ENCODE measurements at regions not wholly inside any gene's neighbourhood (a gene's known extent, or its start where the extent isn't known, plus 50 kb on each side); places are given as distances from the start of the nearest gene placed in this dataset.

GRCh38 chr2:172200495-172201085 lies 97.9 kb upstream of the DLX2 start:
- peak; percentile 40 for DNase-seq (ENCODE audit: low read depth)
- peak; percentile 64 for TF ChIP-seq CTCF (conservative IDR thresholded peaks at IDR 0.05; ENCODE audit: low read length)
- H3K4me3 ChIP-seq (ENCODE audit: low read length), result no peak overlapping the region

DNA sequence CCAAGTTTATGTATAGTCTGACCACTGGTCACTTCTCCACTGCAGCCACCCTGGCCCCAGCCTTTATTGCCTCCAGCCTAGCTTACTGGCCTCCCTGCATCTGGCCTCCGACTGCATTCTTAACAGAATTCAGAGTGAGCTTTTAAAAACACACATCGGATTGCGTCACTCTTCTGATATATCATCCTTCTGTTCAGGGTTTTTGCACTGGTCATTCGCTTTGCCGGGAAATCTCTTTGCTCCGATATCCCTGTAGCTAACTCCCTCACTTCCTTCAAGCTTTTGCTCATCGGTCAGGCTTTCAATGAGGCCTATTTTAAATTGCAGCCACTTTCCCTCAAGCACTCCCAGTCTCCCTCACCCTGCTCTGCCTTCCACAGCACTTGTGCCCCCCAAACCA lies 101.6 kb upstream of the DLX2 start:
- no peak for TF ChIP-seq CTCF (conservative IDR thresholded peaks at IDR 0.05; ENCODE audit: low read length)

GRCh38 chr2:172204762-172205161 lies 102.1 kb upstream of the DLX2 start:
- DNase-seq (ENCODE audit: low read depth), result no peak
- TF ChIP-seq CTCF (conservative IDR thresholded peaks at IDR 0.05; ENCODE audit: low read length), result no peak
- no peak overlapping the region for H3K4me3 ChIP-seq (ENCODE audit: low read length)

More for the DNA sequence above, 101.6 kb upstream of the DLX2 start:
- DNase-seq (ENCODE audit: low read depth), result no peak
- H3K4me3 ChIP-seq (ENCODE audit: low read length), result no peak overlapping the region

DNA sequence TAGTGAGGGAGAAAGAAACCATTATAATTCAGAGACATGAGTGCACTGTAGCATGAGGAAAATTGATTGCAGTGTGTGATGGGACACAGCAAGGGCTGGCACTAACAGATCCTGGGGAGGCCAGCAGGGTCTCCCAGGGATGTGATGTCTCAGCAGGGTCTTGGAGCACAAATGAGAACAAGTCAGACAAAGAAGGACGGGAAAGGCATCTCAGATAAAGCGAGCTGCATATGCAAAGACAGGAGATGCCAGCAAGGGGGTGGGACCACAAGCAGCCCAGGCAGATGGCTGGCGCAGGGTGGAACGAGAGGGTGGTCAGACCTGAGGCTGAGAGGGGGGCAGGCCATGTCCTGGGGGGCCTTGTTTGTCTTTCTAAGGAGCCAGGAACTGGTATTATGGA lies 102.6 kb upstream of the DLX2 start:
- no peak overlapping the region for H3K4me3 ChIP-seq (ENCODE audit: low read length)
- no peak for TF ChIP-seq CTCF (conservative IDR thresholded peaks at IDR 0.05; ENCODE audit: low read length)
- DNase-seq (ENCODE audit: low read depth), result no peak

DNA sequence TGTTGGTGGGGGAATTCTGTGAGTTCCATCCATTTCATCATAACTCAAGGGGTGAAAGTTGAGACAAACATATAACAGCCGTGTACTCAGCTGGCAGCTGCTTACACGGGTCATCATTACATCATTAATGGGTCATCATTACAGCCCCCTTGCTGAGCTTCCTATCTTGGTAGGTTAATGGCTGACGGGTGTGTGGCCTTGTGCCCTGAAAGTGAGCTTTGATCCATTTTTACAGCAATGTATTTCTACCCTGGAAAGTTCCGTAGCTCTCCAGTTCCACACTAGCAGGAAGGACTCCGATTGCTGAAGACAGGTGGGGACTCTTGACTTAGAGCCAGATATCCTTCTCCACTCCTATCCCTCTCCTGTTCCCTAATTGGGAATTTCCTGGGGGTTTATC lies 105.2 kb upstream of the DLX2 start:
- TF ChIP-seq CTCF (conservative IDR thresholded peaks at IDR 0.05; ENCODE audit: low read length), result no peak
- no peak for DNase-seq (ENCODE audit: low read depth)
- no peak overlapping the region for H3K4me3 ChIP-seq (ENCODE audit: low read length)

DNA sequence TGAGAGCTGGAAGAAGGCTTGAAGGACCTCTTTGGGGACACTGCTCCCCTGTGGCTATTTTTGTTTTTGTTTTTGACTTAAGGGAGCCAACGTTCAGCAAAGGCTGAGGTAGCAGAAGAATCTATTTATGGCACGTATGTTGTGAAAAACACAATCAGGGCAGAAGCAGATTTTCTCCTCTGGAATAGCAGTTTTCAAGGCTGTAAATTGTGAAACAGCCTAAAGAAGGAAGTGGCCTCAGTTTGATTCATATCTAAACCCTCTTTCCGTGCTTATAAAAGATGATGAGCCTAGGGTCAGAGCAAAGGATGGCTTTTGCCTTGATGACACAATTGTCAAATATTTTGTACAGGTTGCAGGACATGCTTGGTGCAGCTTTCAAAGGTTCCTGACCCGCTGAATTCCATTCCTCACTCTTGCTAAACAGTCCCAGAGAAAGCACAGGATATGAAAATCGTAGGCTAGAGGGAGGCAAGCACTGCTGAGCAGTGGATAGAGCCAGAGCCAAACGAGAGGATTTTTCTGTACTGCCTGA lies 106.2 kb upstream of the DLX2 start:
- H3K4me3 ChIP-seq (ENCODE audit: low read length), result no peak overlapping the region
- 0 out of 2 replicates have a peak, but pooled peaks have one; percentile 18 for TF ChIP-seq CTCF (conservative IDR thresholded peaks at IDR 0.05; ENCODE audit: low read length)
- DNase-seq (ENCODE audit: low read depth), result peak; percentile 87

DNA sequence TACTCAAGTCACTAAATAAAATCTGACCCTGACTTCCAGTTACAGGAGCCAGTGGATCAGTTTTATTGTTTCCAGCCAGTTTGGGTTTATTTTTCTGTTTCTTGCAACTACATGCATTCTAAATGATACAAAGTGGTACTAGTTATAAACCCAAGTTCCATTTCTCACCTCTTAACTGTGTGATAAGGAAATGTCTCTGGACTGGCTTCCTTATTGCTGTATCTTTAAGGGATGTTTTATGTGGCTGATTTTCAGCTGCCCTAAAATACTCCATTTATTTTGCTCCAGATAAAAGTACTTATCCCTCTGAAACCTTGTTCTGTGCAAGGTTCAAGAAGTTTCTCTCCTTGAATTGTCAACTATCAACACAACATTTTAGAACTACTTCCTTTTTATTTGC lies 107.9 kb upstream of the DLX2 start:
- DNase-seq (ENCODE audit: low read depth), result no peak
- TF ChIP-seq CTCF (conservative IDR thresholded peaks at IDR 0.05; ENCODE audit: low read length), result no peak
- H3K4me3 ChIP-seq (ENCODE audit: low read length), result no peak overlapping the region
